HPDE6-E6E7 (cell line): ENCODE measurements at regions not wholly inside any gene's neighbourhood (a gene's known extent, or its start where the extent isn't known, plus 50 kb on each side); places are given as distances from the start of the nearest gene placed in this dataset.
"Not testable (repeated sequence)": the region's sequence is repeated elsewhere in the genome, so short reads cannot be mapped to it uniquely, and the experiment has no call there.

Experiments
- DNase-seq: peaks from one replicate; pipeline ENCODE4 v3.0.0; 2011; ENCODE audit warnings: missing footprints; ENCODE audit errors: extremely low spot score

- DNase-seq: no peak
Observed at GRCh38 chr20:53800418-53800817, 206.8 kb upstream of the ZNF217 start.

GRCh38 chr20:53797085-53797484 lies 203.4 kb upstream of the ZNF217 start:
- no peak for DNase-seq

- DNase-seq: no peak
Observed at GRCh38 chr20:53795170-53795569, 201.5 kb upstream of the ZNF217 start.

GRCh38 chr20:53794529-53795115 lies 201.0 kb upstream of the ZNF217 start:
- no peak for DNase-seq

GRCh38 chr20:53793783-53794383 lies 200.2 kb upstream of the ZNF217 start:
- DNase-seq: peak; percentile 78

- DNase-seq: no peak
Observed at GRCh38 chr20:53792946-53793536, 199.4 kb upstream of the ZNF217 start.

- DNase-seq: no peak
Observed at GRCh38 chr20:53789989-53790675, 196.5 kb upstream of the ZNF217 start.

- no peak for DNase-seq
Observed at GRCh38 chr20:53788253-53789022, 194.8 kb upstream of the ZNF217 start.

- DNase-seq: not testable (repeated sequence)
Observed at GRCh38 chr20:53787491-53787931, 193.9 kb upstream of the ZNF217 start.

GRCh38 chr20:53786445-53787267 lies 193.0 kb upstream of the ZNF217 start:
- DNase-seq: no peak

GRCh38 chr20:53786071-53786444 lies 192.4 kb upstream of the ZNF217 start:
- DNase-seq: peak; percentile 80

GRCh38 chr20:53785320-53785719 lies 191.7 kb upstream of the ZNF217 start:
- no peak for DNase-seq

- no peak for DNase-seq
Observed at GRCh38 chr20:53783768-53784167, 190.1 kb upstream of the ZNF217 start.

- DNase-seq: no peak
Observed at GRCh38 chr20:53782612-53783246, 189.1 kb upstream of the ZNF217 start.

- no peak for DNase-seq
Observed at GRCh38 chr20:53779822-53780221, 186.2 kb upstream of the ZNF217 start.

- no peak for DNase-seq
Observed at GRCh38 chr20:53778736-53779135, 185.1 kb upstream of the ZNF217 start.

- DNase-seq: no peak
Observed at GRCh38 chr20:53778041-53778516, 184.4 kb upstream of the ZNF217 start.

- not testable (repeated sequence) for DNase-seq
Observed at GRCh38 chr20:53777402-53777801, 183.8 kb upstream of the ZNF217 start.

- DNase-seq: no peak
Observed at GRCh38 chr20:53776858-53777257, 183.2 kb upstream of the ZNF217 start.

- peak; percentile 48 for DNase-seq
Observed at GRCh38 chr20:53774461-53775203, 181.0 kb upstream of the ZNF217 start.
